ENCODE measurements at regions not wholly inside any gene's neighbourhood (a gene's known extent, or its start where the extent isn't known, plus 50 kb on each side); places are given as distances from the start of the nearest gene placed in this dataset.

- no peak for TF ChIP-seq TAF1 (IDR thresholded peaks at IDR 0.05; ENCODE audit: low read depth)
- no peak for TF ChIP-seq EGR1 (IDR thresholded peaks at IDR 0.05)
- TF ChIP-seq CREB1 (IDR thresholded peaks at IDR 0.05; ENCODE audit: low read depth) = no peak
- no peak for TF ChIP-seq EP300 (IDR thresholded peaks at IDR 0.05; ENCODE audit: borderline replicate concordance)
- no peak for TF ChIP-seq YY1 (IDR thresholded peaks at IDR 0.05; ENCODE audit: low read depth)
- no peak for TF ChIP-seq TEAD4 (IDR thresholded peaks at IDR 0.05)
- no peak for TF ChIP-seq MAX (IDR thresholded peaks at IDR 0.05)
- TF ChIP-seq REST (IDR thresholded peaks at IDR 0.05; ENCODE audit: low read depth) = no peak
- TF ChIP-seq RAD21 (IDR thresholded peaks at IDR 0.05; ENCODE audit: low read depth) = no peak
- TF ChIP-seq FOXM1 (IDR thresholded peaks at IDR 0.05; ENCODE audit: borderline replicate concordance, low read depth) = no peak
- no peak for TF ChIP-seq TCF12 (IDR thresholded peaks at IDR 0.05; ENCODE audit: low read depth)
- no peak for TF ChIP-seq NFIC (IDR thresholded peaks at IDR 0.05)
- no peak for TF ChIP-seq USF1 (IDR thresholded peaks at IDR 0.05)
These were observed 95.0 kb upstream of the CALM2 start for GRCh38 chr2:47271054-47272000.

All from Ishikawa (cell line).